HK-2 (cell line): ENCODE measurements at regions not wholly inside any gene's neighbourhood (a gene's known extent, or its start where the extent isn't known, plus 50 kb on each side); places are given as distances from the start of the nearest gene placed in this dataset.

ENCODE experiments used
- DNase-seq: peaks from one replicate; pipeline ENCODE4 v3.0.0-alpha.2; 2018; ENCODE audit not compliant: unreplicated experiment

DNA sequence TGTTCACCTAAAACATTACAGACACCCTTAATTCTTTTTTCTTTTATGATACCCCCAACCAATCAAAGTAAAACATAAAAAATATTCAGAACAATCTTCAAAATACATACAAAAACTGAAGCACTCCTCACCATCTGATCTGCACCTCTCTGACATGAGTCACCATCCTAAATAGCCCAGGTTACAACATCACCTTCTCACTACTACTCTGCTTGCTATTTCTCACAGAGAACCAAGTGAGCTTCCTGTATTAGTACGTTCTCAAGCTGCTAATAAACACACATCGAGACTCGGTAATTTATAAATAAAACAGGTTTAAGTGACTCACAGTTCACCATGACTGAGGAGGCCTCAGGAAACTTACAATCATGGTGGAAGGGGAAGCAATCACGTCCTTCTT, 183.5 kb downstream of the CBLN2 start:
- DNase-seq = no peak

DNA sequence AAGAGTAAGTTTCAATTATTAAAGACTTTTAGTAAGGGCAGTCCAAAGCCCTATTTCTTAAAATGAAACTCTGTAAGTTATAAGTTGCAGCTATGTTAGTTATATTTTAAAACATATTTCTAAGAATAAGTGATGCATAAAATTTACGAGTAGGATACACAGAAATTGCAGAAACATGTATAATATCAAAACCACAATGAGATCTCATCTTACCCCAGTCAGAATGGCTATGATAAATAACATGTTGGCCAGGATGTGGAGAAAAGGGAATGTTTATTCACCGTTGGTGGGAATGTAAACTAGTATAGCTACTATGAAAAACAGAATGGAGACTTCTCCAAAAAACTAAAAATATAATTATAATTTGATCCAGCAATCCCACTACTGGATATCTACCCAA, 201.2 kb downstream of the CBLN2 start:
- no peak for DNase-seq

DNA sequence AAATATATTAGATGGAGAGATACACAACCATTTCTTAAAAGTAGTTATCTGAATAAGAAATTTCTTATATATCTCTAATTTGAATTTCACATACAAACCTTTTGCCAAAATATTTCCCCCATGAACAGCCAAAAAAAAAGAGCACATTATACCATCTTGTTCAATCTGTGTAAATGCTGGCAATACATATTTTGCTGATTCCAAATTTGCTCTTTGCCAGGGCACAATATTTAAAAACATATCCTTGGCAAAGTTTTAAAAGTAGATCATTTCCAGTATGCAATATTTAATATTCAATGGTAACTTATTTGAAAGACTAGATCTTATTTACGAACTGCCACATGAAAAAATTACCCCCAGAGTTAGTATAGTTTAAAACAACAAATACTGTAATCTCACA, 204.2 kb downstream of the CBLN2 start:
- DNase-seq = no peak

DNA sequence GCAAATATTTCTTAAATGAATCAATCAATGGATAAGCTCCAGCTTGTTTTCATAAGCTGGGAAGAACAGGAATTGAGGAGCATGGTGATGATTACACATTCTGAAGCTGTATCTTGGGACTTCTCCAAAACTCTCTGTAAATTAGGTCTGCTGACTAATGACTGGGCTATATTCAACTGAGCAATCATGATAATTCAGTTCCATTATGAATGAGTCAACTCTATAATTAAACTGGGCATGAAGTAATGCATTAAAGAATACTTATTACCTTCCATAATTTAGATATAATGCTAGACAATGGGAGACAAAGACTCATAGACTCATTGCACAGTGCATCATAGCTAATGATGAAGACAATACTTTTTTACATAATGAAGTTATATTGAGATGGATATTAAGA, 207.4 kb downstream of the CBLN2 start:
- no peak for DNase-seq

DNA sequence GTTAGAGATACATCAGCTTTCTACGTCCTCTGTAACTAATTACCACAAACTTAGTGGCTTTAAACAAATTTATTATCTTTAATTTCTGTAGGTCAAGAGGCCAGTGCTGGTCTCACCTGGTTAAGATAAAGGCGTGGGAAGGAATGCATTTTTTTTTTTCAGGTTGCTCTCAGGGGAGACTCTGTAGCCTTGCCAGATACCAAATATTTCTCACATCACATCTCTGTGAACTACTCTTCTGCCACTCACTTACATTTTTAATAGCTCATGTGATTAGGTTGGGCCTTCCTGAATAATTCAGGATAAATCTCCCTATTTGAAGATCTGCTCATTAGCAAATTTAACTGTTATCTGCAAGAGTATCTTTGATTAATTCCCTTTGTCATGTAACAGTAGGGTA, 214.6 kb downstream of the CBLN2 start:
- no peak for DNase-seq

DNA sequence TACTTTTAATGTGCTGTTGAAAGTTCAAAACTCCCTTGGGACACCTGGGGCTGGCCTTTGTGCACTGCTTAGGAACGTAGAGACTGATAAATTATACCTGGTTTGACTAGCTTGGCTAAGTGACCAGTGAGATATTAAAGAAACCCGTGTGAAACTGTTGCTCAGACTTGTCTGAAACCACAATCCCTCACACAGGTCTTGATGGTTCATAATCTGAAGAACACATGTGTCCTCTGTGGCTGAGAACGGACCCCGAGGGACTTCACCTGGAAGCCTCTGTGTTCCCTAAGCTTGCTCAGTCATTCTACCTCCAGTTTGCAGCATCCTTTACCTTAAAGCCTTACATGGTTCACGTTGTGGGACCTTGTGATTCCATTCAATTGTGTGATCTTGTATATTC, 218.8 kb downstream of the CBLN2 start:
- no peak for DNase-seq

DNA sequence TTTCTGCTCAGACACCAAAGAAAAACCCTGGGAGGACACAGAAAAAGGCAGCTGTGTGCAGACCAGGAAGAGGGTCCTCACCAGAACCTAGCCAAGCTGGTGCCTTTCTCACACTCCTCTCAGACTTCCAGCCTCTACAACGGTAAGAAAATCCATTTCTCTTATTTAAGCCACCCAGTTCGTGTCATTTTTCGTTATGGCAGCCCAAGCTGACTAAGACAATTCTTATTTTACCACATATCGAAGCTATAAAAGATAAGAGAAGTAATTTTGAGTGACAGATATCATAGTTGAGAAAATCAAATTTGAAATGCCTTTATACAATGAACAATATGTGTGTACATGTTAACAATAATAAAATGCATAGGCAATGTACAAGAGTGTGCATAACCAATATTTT, 219.5 kb downstream of the CBLN2 start:
- DNase-seq = no peak

DNA sequence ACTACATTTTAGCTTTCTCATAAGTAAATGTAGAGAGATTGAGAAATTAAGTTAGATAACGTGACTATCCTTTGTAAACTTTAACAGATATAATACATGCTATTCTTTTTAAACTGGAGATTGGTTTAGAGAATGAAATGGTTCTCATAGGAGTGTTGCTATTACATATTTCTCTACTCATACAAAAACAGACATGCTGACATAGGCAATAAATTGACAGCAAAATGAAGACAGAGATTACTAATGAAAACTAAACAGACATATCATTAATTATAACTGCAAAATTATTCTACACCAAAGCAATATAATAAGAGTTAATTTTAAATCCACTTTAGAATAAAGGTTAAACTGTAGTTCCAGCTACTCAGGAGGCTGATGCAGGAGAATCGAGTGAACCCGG, 227.6 kb downstream of the CBLN2 start:
- no peak for DNase-seq

DNA sequence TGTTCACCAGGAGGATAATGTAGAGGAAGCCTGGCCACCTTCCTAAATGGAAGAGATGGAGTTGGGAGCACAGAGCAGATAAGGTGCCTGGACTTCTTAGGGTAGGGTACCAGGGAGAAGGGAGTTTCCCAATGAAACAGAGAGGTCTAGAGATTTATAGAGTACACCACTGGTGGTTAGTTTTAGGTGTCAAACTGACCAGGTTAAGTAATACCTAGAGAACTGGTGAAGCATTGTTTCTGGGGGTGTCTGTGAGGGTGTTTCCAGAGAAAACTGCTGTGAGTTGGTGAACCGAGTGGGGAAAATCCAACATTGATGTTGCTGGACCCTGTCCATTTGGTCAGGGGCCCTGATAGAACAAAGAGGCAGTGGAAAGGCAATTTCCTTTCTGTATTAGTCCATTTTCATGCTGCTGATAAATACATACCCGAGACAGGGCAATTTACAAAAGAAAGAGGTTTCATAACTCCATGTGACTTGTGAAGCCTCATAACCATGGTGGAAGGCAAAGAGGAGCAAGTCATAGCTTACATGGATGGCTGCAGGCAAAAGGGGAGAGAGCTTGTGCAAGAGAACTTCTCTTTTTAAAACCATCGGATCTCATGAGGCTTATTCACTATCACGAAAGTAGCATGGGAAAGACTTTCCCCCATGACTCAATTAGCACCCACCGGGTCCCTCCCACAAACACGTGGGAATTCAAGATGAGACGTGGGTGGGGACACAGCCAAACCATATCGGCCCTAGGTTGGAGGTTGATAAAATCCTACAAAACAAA, 260.8 kb downstream of the CBLN2 start:
- no peak for DNase-seq

DNA sequence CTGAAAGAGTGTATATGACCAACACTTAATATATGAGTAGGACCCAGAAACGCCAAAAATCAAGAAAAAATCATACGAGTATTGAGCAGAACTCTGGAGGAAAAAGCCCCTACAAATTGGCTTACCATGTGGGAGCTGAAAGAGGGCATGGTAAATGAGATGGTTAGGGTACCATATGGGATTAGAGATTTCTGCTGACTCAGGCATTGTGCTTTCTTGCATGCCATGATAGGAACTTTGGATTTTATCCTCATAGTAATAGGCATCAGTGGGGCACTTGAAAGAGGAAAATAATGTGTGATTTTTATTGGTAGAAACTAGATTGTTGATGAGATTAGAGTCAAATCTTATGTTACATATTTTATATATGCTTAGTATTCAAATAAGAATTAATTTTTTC, 271.1 kb downstream of the CBLN2 start:
- DNase-seq = no peak

DNA sequence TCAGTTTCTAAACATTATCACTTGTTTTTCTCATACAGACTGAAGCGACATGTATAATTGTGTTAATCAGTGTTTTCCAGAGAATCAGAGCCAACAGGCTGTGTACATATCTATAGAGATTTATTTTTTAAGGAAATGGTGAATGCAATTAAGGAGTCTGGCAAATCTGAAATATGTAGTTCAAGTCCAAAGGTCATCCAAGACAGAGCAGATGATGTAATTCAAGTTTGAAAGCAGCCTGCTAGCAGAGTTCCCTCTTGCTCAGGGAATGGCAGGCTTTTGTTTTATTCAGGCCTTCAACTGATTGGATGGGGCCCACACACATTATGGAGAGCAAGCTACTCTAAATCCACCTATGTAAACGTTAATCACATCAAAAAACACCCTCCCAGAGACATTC, 282.6 kb downstream of the CBLN2 start:
- no peak for DNase-seq

DNA sequence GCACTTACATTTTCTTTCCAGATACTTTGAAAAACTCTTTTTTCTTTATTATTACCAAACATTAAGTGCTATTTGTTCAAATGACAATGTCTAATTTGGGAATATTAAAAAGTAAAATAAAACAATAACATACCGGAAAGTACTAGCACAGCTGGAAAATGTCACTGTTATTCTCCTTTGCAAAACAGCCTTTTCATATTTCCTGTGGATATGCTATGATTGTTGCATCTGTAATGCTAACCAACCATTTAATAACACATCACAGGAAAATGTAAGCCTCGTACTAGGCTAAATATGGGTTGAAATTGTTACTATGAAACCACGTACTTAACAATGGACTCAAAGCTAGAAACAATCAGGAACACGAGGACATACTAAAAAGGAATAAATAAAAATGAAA, 298.1 kb downstream of the CBLN2 start:
- no peak for DNase-seq

DNA sequence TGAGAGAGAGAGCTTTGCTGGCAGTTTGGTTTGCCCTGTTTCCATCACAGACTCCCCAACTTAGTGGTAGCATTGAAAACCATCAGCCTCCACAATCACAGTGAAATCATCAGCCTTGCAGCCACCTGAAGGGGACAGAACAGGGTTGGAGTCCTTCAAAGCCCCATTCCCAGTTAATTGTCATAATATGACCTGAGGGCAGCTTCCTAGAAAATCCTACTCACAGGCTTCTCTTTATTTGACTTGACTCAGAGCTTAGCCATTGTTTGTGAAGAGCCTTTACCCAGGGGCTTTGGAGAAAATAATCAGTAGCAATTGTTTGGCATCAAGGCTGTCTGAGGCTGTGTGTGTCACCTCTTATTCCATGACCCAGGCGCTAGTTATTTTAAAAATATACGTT, 308.7 kb downstream of the CBLN2 start:
- DNase-seq = no peak

DNA sequence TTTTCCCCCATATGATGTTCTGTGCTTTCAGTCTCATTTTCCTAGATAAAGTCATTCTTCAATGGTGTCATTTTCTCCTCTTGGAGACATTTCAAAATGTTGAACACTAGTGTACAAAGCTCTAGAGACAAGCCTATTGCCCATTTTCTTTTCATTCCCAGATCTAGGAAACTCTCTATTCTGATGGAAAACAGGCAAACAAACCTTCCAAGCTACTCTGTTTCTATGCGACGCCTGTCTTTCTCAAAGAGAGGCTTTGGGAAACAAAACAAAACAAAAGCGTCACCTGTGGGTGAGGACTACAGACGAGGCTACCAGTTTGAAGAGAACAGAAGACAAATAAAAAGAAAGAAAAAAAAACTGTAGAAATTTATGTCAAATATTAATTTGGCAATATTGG, 311.0 kb downstream of the CBLN2 start:
- no peak for DNase-seq

DNA sequence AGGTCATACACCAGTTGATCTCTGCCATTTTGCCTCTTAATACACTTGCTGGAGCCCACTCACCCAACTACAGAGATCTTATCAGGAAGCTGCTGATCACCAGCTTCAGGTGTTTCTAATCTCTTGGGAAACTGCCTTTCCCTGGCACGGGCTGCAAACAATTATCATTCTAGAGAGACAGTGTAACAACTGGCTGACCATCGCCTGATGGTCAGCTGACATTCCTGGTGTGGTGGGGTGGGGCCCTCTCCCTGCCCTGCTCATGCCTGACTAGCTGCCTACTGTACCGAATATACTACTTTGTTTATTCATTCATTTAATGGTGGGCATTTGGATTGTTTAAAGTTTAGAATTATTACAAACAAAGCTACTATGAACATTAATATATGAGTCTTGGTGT, 311.5 kb downstream of the CBLN2 start:
- no peak for DNase-seq

DNA sequence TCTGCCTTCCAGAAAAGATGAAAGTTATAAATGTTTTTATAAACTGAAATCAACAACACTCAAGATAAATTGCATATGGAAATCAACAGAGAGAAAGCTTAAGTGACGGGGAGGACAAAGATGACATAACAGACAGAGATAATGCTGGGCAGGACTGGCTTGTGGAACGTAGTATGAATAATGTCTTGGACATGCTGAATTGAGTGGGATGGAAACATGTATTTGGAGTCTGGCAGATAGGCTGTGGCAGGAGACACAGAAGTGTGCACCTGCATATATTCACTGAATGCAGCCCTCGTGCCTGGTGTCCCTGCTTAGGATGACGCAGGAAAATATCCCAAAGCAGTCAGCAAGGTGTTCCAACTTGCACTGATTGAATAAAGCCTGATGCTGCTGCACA, 318.2 kb downstream of the CBLN2 start:
- DNase-seq = no peak

DNA sequence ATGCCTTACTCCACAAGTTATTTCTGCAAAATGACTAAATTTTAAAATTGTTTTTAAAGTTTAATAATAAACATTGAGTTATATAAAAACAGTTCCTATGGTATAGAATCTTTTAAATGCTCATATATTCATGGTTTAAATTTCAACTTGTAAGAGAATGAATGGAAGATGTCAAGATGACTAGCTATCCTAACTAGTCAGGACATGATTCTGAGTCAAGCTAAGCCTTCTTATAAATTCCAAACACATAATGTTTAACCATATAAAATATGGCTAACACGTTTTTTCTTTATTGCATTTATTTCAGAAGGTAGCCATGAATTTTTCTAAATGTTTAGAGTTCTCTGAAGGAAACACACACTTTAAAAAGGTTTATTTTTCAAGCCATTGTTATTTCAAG, 320.4 kb downstream of the CBLN2 start:
- no peak for DNase-seq

DNA sequence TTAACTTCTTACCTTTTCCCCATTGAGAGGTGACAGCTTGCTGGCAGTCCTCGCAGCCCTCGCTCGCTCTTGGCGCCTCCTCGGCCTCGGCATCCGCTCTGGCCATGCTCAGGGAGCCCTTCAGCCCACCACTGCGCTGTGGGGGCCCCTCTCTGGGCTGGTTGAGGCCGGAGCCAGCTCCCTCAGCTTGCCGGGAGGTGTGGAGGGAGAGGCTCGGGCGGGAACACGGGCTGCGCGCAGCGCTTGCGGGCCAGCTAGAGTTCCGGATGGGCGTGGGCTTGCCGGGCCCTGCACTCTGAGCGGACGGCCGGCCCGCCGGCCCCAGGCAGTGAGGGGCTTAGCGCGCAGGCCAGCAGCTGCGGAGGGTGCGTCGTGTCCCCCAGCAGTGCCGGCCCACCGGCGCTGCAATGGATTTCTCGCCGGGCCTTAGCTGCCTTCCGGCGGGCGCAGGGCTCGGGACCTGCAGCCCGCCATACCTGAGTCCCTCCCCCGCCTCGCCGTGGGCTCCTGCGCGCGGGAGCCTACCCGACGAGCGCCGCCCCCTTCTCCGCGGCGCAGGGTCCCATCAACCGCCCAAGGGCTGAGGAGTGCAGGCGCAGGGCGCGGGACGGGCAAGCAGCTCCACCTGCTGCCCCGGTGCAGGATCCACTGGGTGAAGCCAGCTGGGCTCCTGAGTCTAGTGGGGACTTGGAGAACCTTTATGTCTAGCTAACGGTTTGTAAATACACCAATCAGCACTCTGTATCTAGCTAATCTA, 335.0 kb downstream of the CBLN2 start:
- DNase-seq = no peak

DNA sequence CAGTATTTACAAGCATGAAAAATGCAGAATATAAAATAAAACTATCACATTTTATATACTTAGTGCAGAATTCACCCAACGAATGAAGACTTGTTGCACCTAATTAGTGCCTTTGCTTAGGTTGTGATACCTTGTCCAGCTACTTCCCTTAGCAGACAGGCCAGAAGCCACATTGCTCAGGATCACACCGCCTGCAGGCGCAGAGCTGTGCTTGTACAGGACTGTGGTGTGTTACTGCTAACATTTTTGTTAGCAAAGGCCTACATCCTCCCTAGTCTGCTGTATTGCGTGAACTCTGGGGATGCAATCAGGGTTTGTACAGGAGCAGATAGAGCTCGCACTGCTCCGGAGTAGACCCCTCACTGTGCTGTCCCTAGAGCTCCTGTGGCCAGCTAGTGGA, 336.9 kb downstream of the CBLN2 start:
- no peak for DNase-seq

DNA sequence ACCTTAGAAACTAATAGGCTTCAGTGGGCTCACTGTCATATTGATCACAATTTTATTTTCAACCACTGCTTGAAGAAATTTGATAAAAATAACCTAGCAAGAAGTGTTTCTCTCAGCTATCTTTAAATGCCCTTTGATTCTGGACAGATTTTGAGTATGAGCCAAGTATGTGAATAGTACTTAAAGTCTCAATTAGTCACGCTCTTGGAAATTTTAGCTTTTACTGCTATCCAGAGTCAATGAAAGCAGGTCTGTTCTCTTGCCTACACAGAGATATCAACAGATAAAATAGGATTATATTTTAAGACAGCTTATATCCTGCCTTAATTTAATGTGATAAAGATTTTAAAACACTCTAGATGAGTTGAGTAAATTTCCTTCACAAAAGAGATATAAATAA, 337.3 kb downstream of the CBLN2 start:
- no peak for DNase-seq

DNA sequence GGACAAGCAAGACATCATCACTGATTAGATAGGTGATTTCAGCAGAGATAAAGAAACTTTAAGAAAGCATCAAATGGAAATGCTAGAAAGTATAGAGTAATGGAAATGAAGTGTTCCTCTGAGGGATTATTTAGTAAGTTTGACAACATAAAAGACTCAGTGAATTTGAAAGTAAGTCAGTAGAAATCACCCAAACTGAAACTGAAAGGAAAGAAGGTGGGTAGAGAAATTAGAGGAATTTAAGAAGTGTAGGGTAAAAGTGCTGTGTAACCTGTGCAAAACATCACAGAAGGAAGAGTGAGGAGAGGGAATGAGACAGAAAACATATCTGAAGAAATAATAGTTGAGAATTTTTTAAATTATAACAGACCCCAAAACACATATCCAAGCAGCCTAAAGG, 343.1 kb downstream of the CBLN2 start:
- DNase-seq = no peak

DNA sequence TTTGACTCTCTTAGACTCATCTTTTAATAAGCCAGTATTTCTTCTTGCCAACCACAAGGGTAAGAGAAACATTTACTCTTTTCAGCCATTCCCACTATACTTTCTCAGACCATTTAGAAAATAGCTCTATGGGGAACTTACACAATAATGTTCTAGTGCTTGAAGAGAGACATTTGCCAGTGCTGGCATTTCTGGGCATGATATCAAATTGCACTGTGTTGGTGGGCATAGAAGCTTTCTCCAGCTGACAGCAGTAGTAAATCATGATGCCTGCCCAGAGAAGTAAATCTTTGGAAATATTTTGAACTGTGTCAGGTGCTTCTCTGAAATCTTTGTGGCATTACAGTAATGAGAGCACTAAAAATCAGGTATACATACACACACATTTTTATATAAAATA, 346.6 kb downstream of the CBLN2 start:
- no peak for DNase-seq

DNA sequence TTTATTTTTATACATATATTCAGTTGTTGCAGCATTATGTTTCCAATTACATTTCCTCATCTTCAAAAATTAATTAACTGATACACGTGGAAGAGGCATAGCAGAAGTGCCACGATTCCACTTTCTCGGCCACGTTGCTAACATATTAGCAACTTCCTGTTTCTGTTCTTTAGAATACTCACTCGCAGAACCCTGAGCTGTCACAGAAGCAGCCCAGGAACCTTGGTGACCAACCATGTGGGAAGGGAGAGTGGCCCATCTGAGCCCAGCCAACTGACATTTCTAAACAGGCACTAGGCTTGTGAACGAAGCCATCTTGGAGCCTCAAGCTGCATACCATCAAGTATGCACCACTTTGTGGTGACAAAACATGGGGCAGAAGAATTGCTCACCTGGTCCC, 350.1 kb downstream of the CBLN2 start:
- no peak for DNase-seq

DNA sequence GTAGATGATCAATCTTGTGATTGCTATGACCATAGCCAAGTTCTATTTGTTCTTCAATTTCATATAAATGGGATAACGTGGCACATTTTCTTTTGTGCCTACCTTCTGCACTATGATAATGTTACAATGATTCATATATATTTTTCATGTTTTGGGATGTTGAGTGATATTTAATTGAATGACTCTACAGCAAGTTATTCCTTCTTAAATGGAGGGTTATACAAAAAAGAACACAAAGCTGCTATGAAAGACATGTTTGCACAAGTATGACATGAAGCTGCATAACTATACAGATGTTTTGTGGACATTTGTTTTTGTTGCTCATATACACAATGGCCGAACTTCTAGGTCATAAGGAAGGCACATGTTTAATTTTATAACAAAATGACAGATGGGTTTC, 356.2 kb downstream of the CBLN2 start:
- no peak for DNase-seq
